GM19324 (cell line): ENCODE measurements at regions not wholly inside any gene's neighbourhood (a gene's known extent, or its start where the extent isn't known, plus 50 kb on each side); places are given as distances from the start of the nearest gene placed in this dataset.

Experiments
- ATAC-seq: cut with Tn5 transposase; IDR thresholded peaks from one replicate; pipeline ENCODE4 v1.9.1; 2021; ENCODE audit warnings: mild to moderate bottlenecking, moderate library complexity; ENCODE audit not compliant: unreplicated experiment, low FRiP score

- ATAC-seq, result no peak
Observed at GRCh38 chr11:29373725-29374124, 643.1 kb downstream of the KCNA4 start.

- ATAC-seq, result no peak
Observed at GRCh38 chr11:29368126-29368525, 648.7 kb downstream of the KCNA4 start.

- no peak for ATAC-seq
Observed at GRCh38 chr11:29364006-29364405, 652.8 kb downstream of the KCNA4 start.

GRCh38 chr11:29361369-29361768 lies 655.5 kb downstream of the KCNA4 start:
- ATAC-seq, result no peak

GRCh38 chr11:29353833-29354232 lies 663.0 kb downstream of the KCNA4 start:
- ATAC-seq, result no peak

- no peak for ATAC-seq
Observed at GRCh38 chr11:29352273-29352795, 664.5 kb downstream of the KCNA4 start.

- ATAC-seq, result no peak
Observed at GRCh38 chr11:29351301-29351873, 665.4 kb downstream of the KCNA4 start.

GRCh38 chr11:29343465-29344333 lies 673.1 kb downstream of the KCNA4 start:
- peak; percentile 95 for ATAC-seq

- no peak for ATAC-seq
Observed at GRCh38 chr11:29336727-29337575, 679.9 kb downstream of the KCNA4 start.

GRCh38 chr11:29334776-29335130 lies 682.1 kb downstream of the KCNA4 start:
- no peak for ATAC-seq

- peak; percentile 93 for ATAC-seq
Observed at GRCh38 chr11:29333993-29334775, 682.6 kb downstream of the KCNA4 start.

- no peak for ATAC-seq
Observed at GRCh38 chr11:29331451-29332010, 685.3 kb downstream of the KCNA4 start.

- ATAC-seq, result no peak
Observed at GRCh38 chr11:29328961-29329441, 687.8 kb downstream of the KCNA4 start.

GRCh38 chr11:29327891-29328290 lies 688.9 kb downstream of the KCNA4 start:
- ATAC-seq, result no peak

- ATAC-seq, result no peak
Observed at GRCh38 chr11:29326757-29327156, 690.1 kb downstream of the KCNA4 start.

- ATAC-seq, result no peak
Observed at GRCh38 chr11:29324328-29324727, 692.5 kb downstream of the KCNA4 start.

- ATAC-seq, result no peak
Observed at GRCh38 chr11:29321293-29322132, 695.3 kb downstream of the KCNA4 start.

GRCh38 chr11:29320196-29320595 lies 696.6 kb downstream of the KCNA4 start:
- ATAC-seq, result no peak

GRCh38 chr11:29319210-29319609 lies 697.6 kb downstream of the KCNA4 start:
- ATAC-seq, result no peak
